ENCODE measurements at regions not wholly inside any gene's neighbourhood (a gene's known extent, or its start where the extent isn't known, plus 50 kb on each side); places are given as distances from the start of the nearest gene placed in this dataset.

GRCh38 chr3:87625876-87626275 is 349.5 kb upstream of the POU1F1 start:
- DNase-seq = no peak
- H3K27ac ChIP-seq (ENCODE audit: insufficient read depth, low read length) = no peak overlapping the region
- TF ChIP-seq MAFK (IDR thresholded peaks at IDR 0.05; ENCODE audit: low read depth, low read length) (no peak), MXI1 (IDR thresholded peaks at IDR 0.05; ENCODE audit: borderline replicate concordance, low read depth, low read length) (no peak), RAD21 (IDR thresholded peaks at IDR 0.05; ENCODE audit: low read length) (no peak), BHLHE40 (IDR thresholded peaks at IDR 0.05; ENCODE audit: low read depth, low read length) (no peak), MAZ (IDR thresholded peaks at IDR 0.05; ENCODE audit: borderline replicate concordance, low read depth, low read length) (no peak), SMC3 (IDR thresholded peaks at IDR 0.05; ENCODE audit: low read depth, low read length) (no peak), RCOR1 (IDR thresholded peaks at IDR 0.05; ENCODE audit: insufficient replicate concordance, low read length) (no peak), CHD1 (IDR thresholded peaks at IDR 0.05; ENCODE audit: low read depth, low read length) (no peak), CEBPB (IDR thresholded peaks at IDR 0.05; ENCODE audit: low read depth, low read length) (no peak), FOS (IDR thresholded peaks at IDR 0.05; ENCODE audit: low read depth, low read length) (no peak), ELK1 (IDR thresholded peaks at IDR 0.05; ENCODE audit: borderline replicate concordance, low read depth, low read length) (no peak), NFE2L2 (IDR thresholded peaks at IDR 0.05; ENCODE audit: low read depth, low read length) (no peak), POLR2A (IDR thresholded peaks at IDR 0.05; ENCODE audit: low read depth, low read length) (no peak), RFX5 (IDR thresholded peaks at IDR 0.05; ENCODE audit: low read depth, low read length) (no peak)
- TF ChIP-seq, protein P1, sequence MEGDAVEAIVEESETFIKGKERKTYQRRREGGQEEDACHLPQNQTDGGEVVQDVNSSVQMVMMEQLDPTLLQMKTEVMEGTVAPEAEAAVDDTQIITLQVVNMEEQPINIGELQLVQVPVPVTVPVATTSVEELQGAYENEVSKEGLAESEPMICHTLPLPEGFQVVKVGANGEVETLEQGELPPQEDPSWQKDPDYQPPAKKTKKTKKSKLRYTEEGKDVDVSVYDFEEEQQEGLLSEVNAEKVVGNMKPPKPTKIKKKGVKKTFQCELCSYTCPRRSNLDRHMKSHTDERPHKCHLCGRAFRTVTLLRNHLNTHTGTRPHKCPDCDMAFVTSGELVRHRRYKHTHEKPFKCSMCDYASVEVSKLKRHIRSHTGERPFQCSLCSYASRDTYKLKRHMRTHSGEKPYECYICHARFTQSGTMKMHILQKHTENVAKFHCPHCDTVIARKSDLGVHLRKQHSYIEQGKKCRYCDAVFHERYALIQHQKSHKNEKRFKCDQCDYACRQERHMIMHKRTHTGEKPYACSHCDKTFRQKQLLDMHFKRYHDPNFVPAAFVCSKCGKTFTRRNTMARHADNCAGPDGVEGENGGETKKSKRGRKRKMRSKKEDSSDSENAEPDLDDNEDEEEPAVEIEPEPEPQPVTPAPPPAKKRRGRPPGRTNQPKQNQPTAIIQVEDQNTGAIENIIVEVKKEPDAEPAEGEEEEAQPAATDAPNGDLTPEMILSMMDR (conservative IDR thresholded peaks at IDR 0.05; ENCODE audit: low read depth, low read length) = no peak
- TF ChIP-seq, protein P2, sequence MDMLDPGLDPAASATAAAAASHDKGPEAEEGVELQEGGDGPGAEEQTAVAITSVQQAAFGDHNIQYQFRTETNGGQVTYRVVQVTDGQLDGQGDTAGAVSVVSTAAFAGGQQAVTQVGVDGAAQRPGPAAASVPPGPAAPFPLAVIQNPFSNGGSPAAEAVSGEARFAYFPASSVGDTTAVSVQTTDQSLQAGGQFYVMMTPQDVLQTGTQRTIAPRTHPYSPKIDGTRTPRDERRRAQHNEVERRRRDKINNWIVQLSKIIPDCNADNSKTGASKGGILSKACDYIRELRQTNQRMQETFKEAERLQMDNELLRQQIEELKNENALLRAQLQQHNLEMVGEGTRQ (IDR thresholded peaks at IDR 0.05; ENCODE audit: low read depth, low read length) = no peak
- H3K79me1 ChIP-seq (ENCODE audit: low read depth in 1 of 2, low read length in 2 of 2) = no peaks in the 10 kb centered on the region
- no TSS peak for BruUV-seq (replicated peaks)
- H3K4ac ChIP-seq (ENCODE audit: low read depth, low read length) = no peak overlapping the region
- H3K4me1 ChIP-seq (ENCODE audit: control insufficient read depth, insufficient read depth, low read length) = no peaks in the 10 kb centered on the region
- no peaks in the 10 kb centered on the region for H3K36me3 ChIP-seq (ENCODE audit: control insufficient read depth, insufficient read depth, low read length)
- no peak overlapping the region for H4K8ac ChIP-seq (ENCODE audit: low read depth in 2 of 2, low read length in 2 of 2)
- H2BK15ac ChIP-seq (ENCODE audit: low read depth, low read length) = no peak overlapping the region
- H4K5ac ChIP-seq (ENCODE audit: low read depth, low read length) = no peak overlapping the region
- dilution Hi-C loops (cut with HindIII; ENCODE audit: low sequenced_read_pairs, unreplicated experiment) (no loop called here), in situ Hi-C loops (cut with MboI; ENCODE audit: low sequenced_read_pairs) (no loop called here), intact Hi-C loops (cut with micrococcal nuclease) (no loop called here)
- POLR2A ChIA-PET (ENCODE audit: unreplicated experiment) = no interaction called here
- H3K9ac ChIP-seq (ENCODE audit: low read depth, low read length) = no peak overlapping the region
- WGBS, 2 experiments (ENCODE audit: extremely low coverage in 2 of 2, insufficient read length in 1 of 2) = 13% methylated on average over 2 of the region's 2 CpGs; no CpG with 5 or more reads in 1 of the 2 experiments
- H2BK120ac ChIP-seq (ENCODE audit: low read depth, low read length) = no peak overlapping the region
- no peak overlapping the region for H3K23ac ChIP-seq (ENCODE audit: low read depth, low read length)
- no peak for ATAC-seq (ENCODE audit: low read depth)
- H2AK5ac ChIP-seq (ENCODE audit: low read depth, low read length) = no peak overlapping the region
- H2AK9ac ChIP-seq (replicated peaks; ENCODE audit: low read depth, low read length, poor library complexity) = no peak overlapping the region
- H3K14ac ChIP-seq (replicated peaks; ENCODE audit: low read depth, low read length) = no peak overlapping the region
- peaks cover 8% of the 10 kb centered on the region for H3K9me3 ChIP-seq (ENCODE audit: control insufficient read depth, insufficient read depth, low read length)
- no peaks in the 10 kb centered on the region for H4K20me1 ChIP-seq (ENCODE audit: insufficient read depth, low read length)
- no peak overlapping the region for H3K18ac ChIP-seq (ENCODE audit: low read depth, low read length)
- no peaks in the 10 kb centered on the region for H3K9me1 ChIP-seq (ENCODE audit: insufficient read depth, low read length)
- H2BK5ac ChIP-seq (ENCODE audit: low read depth, low read length, poor library complexity, severe bottlenecking) = no peak overlapping the region
- no peaks in the 10 kb centered on the region for H3K27me3 ChIP-seq (ENCODE audit: control insufficient read depth, insufficient read depth, low read length)
- H2BK20ac ChIP-seq (ENCODE audit: low read depth, low read length) = no peak overlapping the region
- H3K4me3 ChIP-seq (ENCODE audit: insufficient read depth, low read depth, low read length) = no peak overlapping the region
- no peak overlapping the region for H3K56ac ChIP-seq (ENCODE audit: extremely low read depth, insufficient read depth, low read length)
- H2AFZ ChIP-seq (replicated peaks; ENCODE audit: low read length, poor library complexity) = no peak overlapping the region
- no peak overlapping the region for H4K91ac ChIP-seq (ENCODE audit: insufficient read depth, low read depth, low read length)
- CTCF ChIA-PET = no interaction called here
- H3K4me2 ChIP-seq (ENCODE audit: low read depth, low read length) = no peak overlapping the region

Measured in IMR-90 (cell line).